Right cardiac atrium (tissue), 5 donors: ENCODE measurements at regions not wholly inside any gene's neighbourhood (a gene's known extent, or its start where the extent isn't known, plus 50 kb on each side); places are given as distances from the start of the nearest gene placed in this dataset.
"Not testable (repeated sequence)": the region's sequence is repeated elsewhere in the genome, so short reads cannot be mapped to it uniquely, and the experiment has no call there.

Experiments
- ATAC-seq, 2 donors: fragments of 200-7000 bp; cut with Tn5 transposase; one replicate each; pipeline versions ENCODE4 v1.8.0 to v1.9.1; 2020; ENCODE audit warnings: moderate library complexity in 2 of 2, mild to moderate bottlenecking in 1 of 2
- DNase-seq, 3 donors: peaks; one replicate each; pipeline ENCODE4 v3.0.0-alpha.2; 2020
- H3K27ac ChIP-seq: one replicate; pipeline ENCODE4 v1.5.1; 2013; ENCODE audit warnings: mild to moderate bottlenecking, low read length, control low read depth, moderate library complexity
- H3K27me3 ChIP-seq: one replicate; pipeline ENCODE4 v1.6.1; 2013; ENCODE audit not compliant: control insufficient read depth, insufficient read depth
- H3K4me1 ChIP-seq: one replicate; pipeline ENCODE4 v1.6.1; 2013; ENCODE audit warnings: low read length; ENCODE audit not compliant: control insufficient read depth, insufficient read depth
- H3K4me3 ChIP-seq: one replicate; pipeline ENCODE4 v1.5.1; 2013; ENCODE audit warnings: low read length, control low read depth
- H3K9me3 ChIP-seq: one replicate; pipeline ENCODE4 v1.6.1; 2013; ENCODE audit warnings: low read length; ENCODE audit not compliant: control insufficient read depth
- WGBS: extraction: QIAGEN DNeasy Blood & Tissue Kit; methylation state at CpG from one replicate; pipeline ENCODE4 v1.1.7; 2013; 5-methylcytosine and 5-hydroxymethylcytosine counted together
- intact Hi-C, 4 donors: fragments of 100-400 bp; cut with DNase I; formaldehyde crosslinking; loops; one replicate each; pipeline versions ENCODE4 v1.11.0 to v1.14.0; 2022 to 2023
- donor health status: healthy with polysubstance abuse.
- donor health status: DM: no; HTN: yes; CAD: no.
- donor health status: DM: no; HTN: no; CAD: no.
- donor health status: DM: no; HTN: yes; CAD: no; lungs with severe emphysema.
- donor health status: DM: yes; HTN: yes; CAD: no.

DNA sequence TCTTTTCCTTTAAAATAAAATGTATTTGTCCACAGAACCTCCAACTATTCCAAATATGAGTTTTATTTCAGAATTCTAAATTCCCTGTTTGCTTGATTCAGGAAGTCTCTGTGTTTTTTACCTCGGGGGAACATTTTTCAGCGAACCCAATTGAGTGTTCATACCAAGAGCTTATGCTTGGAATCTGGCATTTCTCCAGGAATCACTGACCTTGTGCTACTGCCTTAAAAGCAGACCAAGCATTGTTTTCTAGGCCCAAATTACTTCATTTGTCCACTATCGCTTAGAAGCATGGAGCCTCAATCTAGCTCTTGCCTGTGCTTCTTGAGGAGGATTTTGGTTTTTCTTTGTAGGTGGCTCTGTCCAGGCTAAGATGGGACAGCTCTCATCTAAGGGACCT is 59.4 kb downstream of the EBLN1 start:
- ATAC-seq (no peak), DNase-seq (no peak)
- WGBS = 28% methylated on average over 3 of the region's 3 CpGs
- no peaks in the 10 kb centered on the region for H3K9me3 ChIP-seq
- H3K27me3 ChIP-seq = no peaks in the 10 kb centered on the region
- no peak overlapping the region for H3K4me3 ChIP-seq
- intact Hi-C loops = no loop called here
- H3K4me1 ChIP-seq = no peaks in the 10 kb centered on the region
- no peak overlapping the region for H3K27ac ChIP-seq

DNA sequence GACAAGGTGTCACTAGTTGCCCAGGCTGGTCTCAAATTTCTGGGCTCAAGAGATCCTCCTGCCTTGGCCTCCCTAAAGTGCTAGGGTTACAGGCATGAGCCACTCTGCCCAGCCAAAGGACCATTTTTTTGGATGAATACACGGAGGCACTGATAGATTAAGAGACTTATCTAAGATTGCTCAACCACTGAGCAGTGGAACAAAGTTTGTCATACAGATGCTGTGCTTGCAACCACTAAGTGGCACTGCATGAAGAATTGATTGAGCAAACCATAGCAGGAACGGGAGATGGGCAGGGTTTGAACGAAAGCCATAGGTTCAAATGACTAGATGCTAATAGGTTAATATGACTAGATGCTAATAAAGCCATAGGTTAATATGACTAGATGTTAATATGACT is 61.1 kb downstream of the EBLN1 start:
- intact Hi-C loops = no loop called here
- H3K27me3 ChIP-seq = no peaks in the 10 kb centered on the region
- H3K4me1 ChIP-seq = no peaks in the 10 kb centered on the region
- no peak for ATAC-seq
- 61% methylated on average over 3 of the region's 3 CpGs for WGBS
- H3K27ac ChIP-seq = no peak overlapping the region
- DNase-seq = no peak
- no peak overlapping the region for H3K4me3 ChIP-seq
- H3K9me3 ChIP-seq = no peaks in the 10 kb centered on the region

GRCh38 chr10:22152403-22152802 is 65.4 kb downstream of the EBLN1 start:
- intact Hi-C loops = no loop called here
- ATAC-seq = no peak

GRCh38 chr10:22150842-22151241 is 67.0 kb downstream of the EBLN1 start:
- DNase-seq (no peak), ATAC-seq (no peak)
- Histone ChIP-seq H3K27me3 (no peaks in the 10 kb centered on the region), H3K9me3 (no peaks in the 10 kb centered on the region), H3K4me3 (no peak overlapping the region), H3K4me1 (no peaks in the 10 kb centered on the region), H3K27ac (no peak overlapping the region)
- WGBS = 93% methylated on average over 1 of the region's 1 CpG
- intact Hi-C loops = no loop called here

More at GRCh38 chr10:22152403-22152802, 65.4 kb downstream of the EBLN1 start:
- H3K4me1 ChIP-seq = no peaks in the 10 kb centered on the region
- no peak overlapping the region for H3K27ac ChIP-seq
- no peak for DNase-seq
- no peak overlapping the region for H3K4me3 ChIP-seq
- no peaks in the 10 kb centered on the region for H3K9me3 ChIP-seq
- WGBS = 83% methylated on average over 1 of the region's 1 CpG
- no peaks in the 10 kb centered on the region for H3K27me3 ChIP-seq

GRCh38 chr10:22148961-22149360 is 68.9 kb downstream of the EBLN1 start:
- no peak for DNase-seq
- H3K9me3 ChIP-seq = no peaks in the 10 kb centered on the region
- no peak for ATAC-seq
- no peak overlapping the region for H3K27ac ChIP-seq
- H3K4me1 ChIP-seq = no peaks in the 10 kb centered on the region
- H3K27me3 ChIP-seq = no peaks in the 10 kb centered on the region
- intact Hi-C loops = no loop called here
- H3K4me3 ChIP-seq = no peak overlapping the region

DNA sequence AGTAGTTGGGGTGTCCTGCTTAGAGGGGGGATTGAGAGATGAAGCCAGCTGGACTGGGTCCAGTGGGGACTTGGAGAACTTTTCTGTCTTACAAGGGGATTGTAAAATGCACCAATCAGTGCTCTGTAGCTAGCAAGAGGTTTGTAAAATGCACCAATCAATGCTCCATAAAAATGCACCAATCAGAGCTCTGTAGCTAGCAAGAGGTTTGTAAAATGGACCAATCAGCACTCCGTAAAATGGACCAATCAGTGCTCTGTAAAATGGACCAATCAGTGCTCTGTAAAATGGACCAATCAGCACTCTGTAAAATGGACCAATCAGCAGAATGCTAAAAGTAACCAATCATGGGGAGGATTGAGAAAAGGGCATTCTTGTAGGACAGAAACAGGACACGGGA is 71.9 kb downstream of the EBLN1 start:
- intact Hi-C loops, H3K27ac ChIP-seq, H3K4me1 ChIP-seq, H3K9me3 ChIP-seq, H3K27me3 ChIP-seq, H3K4me3 ChIP-seq, DNase-seq, ATAC-seq: not testable (repeated sequence)
- WGBS = 91% methylated on average over 2 of the region's 2 CpGs

GRCh38 chr10:22137542-22137941 is 80.3 kb downstream of the EBLN1 start:
- DNase-seq = no peak
- intact Hi-C loops = no loop called here
- H3K4me1 ChIP-seq = no peaks in the 10 kb centered on the region
- WGBS = 75% methylated on average over 2 of the region's 2 CpGs
- no peaks in the 10 kb centered on the region for H3K27me3 ChIP-seq
- H3K27ac ChIP-seq = no peak overlapping the region
- no peaks in the 10 kb centered on the region for H3K9me3 ChIP-seq
- no peak overlapping the region for H3K4me3 ChIP-seq
- no peak for ATAC-seq

- DNase-seq (no peak), ATAC-seq (no peak)
- H3K27ac ChIP-seq = no peak overlapping the region
- intact Hi-C loops = no loop called here
- 84% methylated on average over 9 of the region's 9 CpGs for WGBS
- no peaks in the 10 kb centered on the region for H3K4me1 ChIP-seq
- no peak overlapping the region for H3K4me3 ChIP-seq
- no peaks in the 10 kb centered on the region for H3K9me3 ChIP-seq
- H3K27me3 ChIP-seq = no peaks in the 10 kb centered on the region
These were observed 82.2 kb downstream of the EBLN1 start for GRCh38 chr10:22135591-22135990.

GRCh38 chr10:22133749-22134624 is 83.8 kb downstream of the EBLN1 start:
- intact Hi-C loops = no loop called here
- ATAC-seq (peak; percentile 48 to 93), DNase-seq (peak in 1 of 3 donors; percentile 39)
- no peak overlapping the region for H3K27ac ChIP-seq
- H3K4me3 ChIP-seq = no peak overlapping the region
- 30% methylated on average over 11 of the region's 11 CpGs for WGBS
- no peaks in the 10 kb centered on the region for H3K4me1 ChIP-seq
- H3K9me3 ChIP-seq = no peaks in the 10 kb centered on the region
- no peaks in the 10 kb centered on the region for H3K27me3 ChIP-seq

GRCh38 chr10:22130824-22131223 is 87.0 kb downstream of the EBLN1 start:
- ATAC-seq, H3K9me3 ChIP-seq, H3K27ac ChIP-seq, H3K4me1 ChIP-seq, intact Hi-C loops, DNase-seq, H3K4me3 ChIP-seq, H3K27me3 ChIP-seq: not testable (repeated sequence)
- WGBS = 75% methylated on average over 6 of the region's 6 CpGs

DNA sequence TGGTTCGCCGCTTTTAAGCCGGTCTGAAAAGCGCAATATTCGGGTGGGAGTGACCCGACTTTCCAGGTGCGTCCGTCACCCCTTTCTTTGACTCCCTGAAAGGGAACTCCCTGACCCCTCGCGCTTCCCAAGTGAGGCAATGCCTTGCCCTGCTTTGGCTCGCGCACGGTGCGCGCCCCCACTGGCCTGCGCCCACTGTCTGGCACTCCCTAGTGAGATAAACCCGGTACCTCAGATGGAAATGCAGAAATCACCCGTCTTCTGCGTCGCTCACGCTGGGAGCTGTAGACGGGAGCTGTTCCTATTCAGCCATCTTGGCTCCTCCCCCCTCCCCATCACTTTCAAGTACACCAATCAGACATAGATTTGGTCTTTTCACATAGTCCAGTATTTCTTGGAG is 88.2 kb downstream of the EBLN1 start:
- H3K4me1 ChIP-seq, DNase-seq, H3K27me3 ChIP-seq, ATAC-seq, H3K27ac ChIP-seq, intact Hi-C loops, H3K4me3 ChIP-seq, H3K9me3 ChIP-seq: not testable (repeated sequence)
- WGBS = 91% methylated on average over 14 of the region's 22 CpGs

GRCh38 chr10:22121181-22121580 is 96.6 kb downstream of the EBLN1 start:
- H3K27me3 ChIP-seq, intact Hi-C loops, H3K9me3 ChIP-seq, DNase-seq, ATAC-seq, H3K4me1 ChIP-seq, H3K27ac ChIP-seq, H3K4me3 ChIP-seq: not testable (repeated sequence)
- WGBS = 67% methylated on average over 3 of the region's 3 CpGs
